ENCODE measurements at regions not wholly inside any gene's neighbourhood (a gene's known extent, or its start where the extent isn't known, plus 50 kb on each side); places are given as distances from the start of the nearest gene placed in this dataset.

- no peak overlapping the region for H3K27ac ChIP-seq (replicated peaks)
- no peak for DNase-seq (ENCODE audit: low read depth in 1 of 2, low spot score in 1 of 2)
- no peak overlapping the region for H3K4me3 ChIP-seq (replicated peaks; ENCODE audit: insufficient read depth, low read length)
These were observed 119.9 kb upstream of the DCC start for GRCh38 chr18:52220062-52220591.

GRCh38 chr18:52222211-52222610 lies 117.8 kb upstream of the DCC start:
- no peak for DNase-seq (ENCODE audit: low read depth in 1 of 2, low spot score in 1 of 2)
- TF ChIP-seq GABPA (IDR thresholded peaks at IDR 0.05; ENCODE audit: low read depth): no peak
- no peak for TF ChIP-seq REST (IDR thresholded peaks at IDR 0.05; ENCODE audit: insufficient replicate concordance, low read depth)
- no peak for TF ChIP-seq POLR2AphosphoS5 (IDR thresholded peaks at IDR 0.05; ENCODE audit: low read depth)
- TF ChIP-seq CTCF (IDR thresholded peaks at IDR 0.05; ENCODE audit: insufficient read depth, low read length): no peak
- TF ChIP-seq SPI1 (IDR thresholded peaks at IDR 0.05; ENCODE audit: borderline replicate concordance, low read depth): no peak
- H3K4me3 ChIP-seq (replicated peaks; ENCODE audit: insufficient read depth, low read length): no peak overlapping the region
- no peak overlapping the region for H3K27ac ChIP-seq (replicated peaks)
- H3K27me3 ChIP-seq (ENCODE audit: insufficient read depth, poor library complexity, severe bottlenecking): no peaks in the 10 kb centered on the region

More at GRCh38 chr18:52220062-52220591, 119.9 kb upstream of the DCC start:
- no peaks in the 10 kb centered on the region for H3K27me3 ChIP-seq (ENCODE audit: insufficient read depth, poor library complexity, severe bottlenecking)
- TF ChIP-seq POLR2AphosphoS5 (IDR thresholded peaks at IDR 0.05; ENCODE audit: low read depth) (no peak), REST (IDR thresholded peaks at IDR 0.05; ENCODE audit: insufficient replicate concordance, low read depth) (no peak), GABPA (IDR thresholded peaks at IDR 0.05; ENCODE audit: low read depth) (no peak), CTCF (IDR thresholded peaks at IDR 0.05; ENCODE audit: insufficient read depth, low read length) (no peak), SPI1 (IDR thresholded peaks at IDR 0.05; ENCODE audit: borderline replicate concordance, low read depth) (no peak)

GRCh38 chr18:52227536-52227935 lies 112.5 kb upstream of the DCC start:
- no peak overlapping the region for H3K27ac ChIP-seq (replicated peaks)
- no peaks in the 10 kb centered on the region for H3K27me3 ChIP-seq (ENCODE audit: insufficient read depth, poor library complexity, severe bottlenecking)
- H3K4me3 ChIP-seq (replicated peaks; ENCODE audit: insufficient read depth, low read length): no peak overlapping the region
- TF ChIP-seq REST (IDR thresholded peaks at IDR 0.05; ENCODE audit: insufficient replicate concordance, low read depth) (no peak), POLR2AphosphoS5 (IDR thresholded peaks at IDR 0.05; ENCODE audit: low read depth) (no peak), SPI1 (IDR thresholded peaks at IDR 0.05; ENCODE audit: borderline replicate concordance, low read depth) (no peak), GABPA (IDR thresholded peaks at IDR 0.05; ENCODE audit: low read depth) (no peak), CTCF (IDR thresholded peaks at IDR 0.05; ENCODE audit: insufficient read depth, low read length) (no peak)
- DNase-seq (ENCODE audit: low read depth in 1 of 2, low spot score in 1 of 2): no peak

All from HL-60 (cell line).